ENCODE measurements at regions not wholly inside any gene's neighbourhood (a gene's known extent, or its start where the extent isn't known, plus 50 kb on each side); places are given as distances from the start of the nearest gene placed in this dataset.

- Histone ChIP-seq H3K36me3 (replicated peaks; ENCODE audit: insufficient read depth, low read length) (no peaks in the 10 kb centered on the region), H3K4me1 (ENCODE audit: low read length) (no peaks in the 10 kb centered on the region), H3K27ac (ENCODE audit: low read length) (no peak overlapping the region), H3K4me2 (ENCODE audit: low read depth, low read length) (no peak overlapping the region), H3K9ac (ENCODE audit: low read length) (no peak overlapping the region), H3K9me3 (replicated peaks; ENCODE audit: insufficient read depth, low read length) (no peaks in the 10 kb centered on the region), H3F3A (ENCODE audit: insufficient read depth, low read length) (no peaks in the 10 kb centered on the region), H3K9me2 (replicated peaks; ENCODE audit: insufficient read depth, low read length) (no peaks in the 10 kb centered on the region), H3K27me3 (replicated peaks; ENCODE audit: insufficient read depth, low read length) (no peaks in the 10 kb centered on the region), H3K79me2 (ENCODE audit: low read length) (no peaks in the 10 kb centered on the region), H3K4me3 (ENCODE audit: low read length) (no peak overlapping the region), H2AFZ (ENCODE audit: low read length) (no peak overlapping the region), H4K20me1 (ENCODE audit: insufficient read depth, low read length) (no peaks in the 10 kb centered on the region)
- TF ChIP-seq EZH2phosphoT487 (IDR thresholded peaks at IDR 0.05; ENCODE audit: low read length), result no peak
- no peak for TF ChIP-seq CTCF (IDR thresholded peaks at IDR 0.05; ENCODE audit: low read length)
- TF ChIP-seq EZH2 (optimal IDR thresholded peaks at IDR 0.05; ENCODE audit: low read depth, low read length), result no peak
- no peak for DNase-seq
Measured at GRCh38 chr7:22627136-22627535, 99.9 kb upstream of the IL6 start.

DNA sequence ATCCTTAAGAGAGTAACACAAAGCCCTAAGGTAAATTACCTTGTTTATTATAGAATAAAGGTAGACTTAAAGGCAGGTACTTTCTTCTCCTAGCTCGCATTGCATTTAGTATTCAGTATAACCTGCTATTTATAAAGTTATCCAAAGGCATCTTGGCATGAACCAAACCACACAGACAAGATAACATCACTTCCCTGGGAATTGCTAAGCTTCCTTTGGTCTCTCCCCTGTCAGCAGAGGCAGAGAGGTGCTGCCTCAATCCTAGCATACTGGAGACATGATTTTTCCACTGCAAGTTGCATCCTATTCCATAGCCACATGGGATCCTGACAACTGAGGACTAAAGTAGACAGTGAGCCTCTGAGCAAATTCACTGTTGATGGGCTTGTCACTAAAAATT lies 101.7 kb upstream of the IL6 start:
- DNase-seq, result no peak
- H3K79me2 ChIP-seq (ENCODE audit: low read length), result no peaks in the 10 kb centered on the region

GRCh38 chr7:22624781-22625180 lies 102.2 kb upstream of the IL6 start:
- Histone ChIP-seq H3K4me2 (ENCODE audit: low read depth, low read length) (no peak overlapping the region), H3K4me3 (ENCODE audit: low read length) (no peak overlapping the region), H3F3A (ENCODE audit: insufficient read depth, low read length) (no peaks in the 10 kb centered on the region), H4K20me1 (ENCODE audit: insufficient read depth, low read length) (no peaks in the 10 kb centered on the region), H3K27me3 (replicated peaks; ENCODE audit: insufficient read depth, low read length) (no peaks in the 10 kb centered on the region), H3K27ac (ENCODE audit: low read length) (no peak overlapping the region), H3K9me3 (replicated peaks; ENCODE audit: insufficient read depth, low read length) (no peaks in the 10 kb centered on the region), H2AFZ (ENCODE audit: low read length) (no peak overlapping the region), H3K9me2 (replicated peaks; ENCODE audit: insufficient read depth, low read length) (no peaks in the 10 kb centered on the region), H3K79me2 (ENCODE audit: low read length) (no peaks in the 10 kb centered on the region), H3K36me3 (replicated peaks; ENCODE audit: insufficient read depth, low read length) (no peaks in the 10 kb centered on the region), H3K9ac (ENCODE audit: low read length) (no peak overlapping the region), H3K4me1 (ENCODE audit: low read length) (no peaks in the 10 kb centered on the region)
- DNase-seq, result no peak
- no peak for TF ChIP-seq EZH2 (optimal IDR thresholded peaks at IDR 0.05; ENCODE audit: low read depth, low read length)
- no peak for TF ChIP-seq EZH2phosphoT487 (IDR thresholded peaks at IDR 0.05; ENCODE audit: low read length)
- no peak for TF ChIP-seq CTCF (IDR thresholded peaks at IDR 0.05; ENCODE audit: low read length)

More for the DNA sequence above, 101.7 kb upstream of the IL6 start:
- no peak overlapping the region for H3K4me2 ChIP-seq (ENCODE audit: low read depth, low read length)
- H3K27ac ChIP-seq (ENCODE audit: low read length), result no peak overlapping the region
- H3K4me3 ChIP-seq (ENCODE audit: low read length), result no peak overlapping the region
- no peak for TF ChIP-seq EZH2phosphoT487 (IDR thresholded peaks at IDR 0.05; ENCODE audit: low read length)
- TF ChIP-seq EZH2 (optimal IDR thresholded peaks at IDR 0.05; ENCODE audit: low read depth, low read length), result no peak
- no peak for TF ChIP-seq CTCF (IDR thresholded peaks at IDR 0.05; ENCODE audit: low read length)
- no peaks in the 10 kb centered on the region for H3K4me1 ChIP-seq (ENCODE audit: low read length)
- no peak overlapping the region for H3K9ac ChIP-seq (ENCODE audit: low read length)
- no peaks in the 10 kb centered on the region for H3K27me3 ChIP-seq (replicated peaks; ENCODE audit: insufficient read depth, low read length)
- no peaks in the 10 kb centered on the region for H3K9me2 ChIP-seq (replicated peaks; ENCODE audit: insufficient read depth, low read length)
- no peaks in the 10 kb centered on the region for H4K20me1 ChIP-seq (ENCODE audit: insufficient read depth, low read length)
- H3K36me3 ChIP-seq (replicated peaks; ENCODE audit: insufficient read depth, low read length), result no peaks in the 10 kb centered on the region
- H2AFZ ChIP-seq (ENCODE audit: low read length), result no peak overlapping the region
- H3K9me3 ChIP-seq (replicated peaks; ENCODE audit: insufficient read depth, low read length), result no peaks in the 10 kb centered on the region
- H3F3A ChIP-seq (ENCODE audit: insufficient read depth, low read length), result no peaks in the 10 kb centered on the region

All from MM.1S (cell line).